ENCODE measurements at regions not wholly inside any gene's neighbourhood (a gene's known extent, or its start where the extent isn't known, plus 50 kb on each side); places are given as distances from the start of the nearest gene placed in this dataset.
"Not testable (repeated sequence)": the region's sequence is repeated elsewhere in the genome, so short reads cannot be mapped to it uniquely, and the experiment has no call there.

GRCh38 chr7:94109556-94109955, 105.4 kb upstream of the BET1 start:
- DNase-seq: no peak

- no peak for DNase-seq
Observed at GRCh38 chr7:94111009-94111408, 106.9 kb upstream of the BET1 start.

GRCh38 chr7:94115316-94115715, 111.2 kb upstream of the BET1 start:
- no peak for DNase-seq

GRCh38 chr7:94123136-94123535, 119.0 kb upstream of the BET1 start:
- no peak for DNase-seq

GRCh38 chr7:94127026-94127425, 122.9 kb upstream of the BET1 start:
- no peak for DNase-seq

GRCh38 chr7:94128072-94128471, 123.9 kb upstream of the BET1 start:
- DNase-seq: no peak

GRCh38 chr7:94129443-94130140, 125.4 kb upstream of the BET1 start:
- no peak for DNase-seq

GRCh38 chr7:94130716-94131115, 126.6 kb upstream of the BET1 start:
- no peak for DNase-seq

GRCh38 chr7:94133460-94133859, 129.3 kb upstream of the BET1 start:
- DNase-seq: no peak

- no peak for DNase-seq
Observed at GRCh38 chr7:94135180-94135579, 131.0 kb upstream of the BET1 start.

- no peak for DNase-seq
Observed at GRCh38 chr7:94142281-94142680, 138.1 kb upstream of the BET1 start.

- no peak for DNase-seq
Observed at GRCh38 chr7:94145602-94146001, 141.4 kb upstream of the BET1 start.

GRCh38 chr7:94146408-94146807, 142.3 kb upstream of the BET1 start:
- no peak for DNase-seq

- no peak for DNase-seq
Observed at GRCh38 chr7:94149789-94150545, 145.8 kb upstream of the BET1 start.

- no peak for DNase-seq
Observed at GRCh38 chr7:94154182-94154581, 150.0 kb upstream of the BET1 start.

- no peak for DNase-seq
Observed at GRCh38 chr7:94154858-94155257, 150.7 kb upstream of the BET1 start.

GRCh38 chr7:94157659-94158306, 153.6 kb upstream of the BET1 start:
- not testable (repeated sequence) for DNase-seq

- DNase-seq: no peak
Observed at GRCh38 chr7:94160719-94161435, 156.7 kb upstream of the BET1 start.

GRCh38 chr7:94161476-94161875, 157.3 kb upstream of the BET1 start:
- DNase-seq: no peak

GRCh38 chr7:94169682-94170081, 165.5 kb upstream of the BET1 start:
- DNase-seq: no peak

- DNase-seq: no peak
Observed at GRCh38 chr7:94170836-94171235, 166.7 kb upstream of the BET1 start.

GRCh38 chr7:94173436-94173835, 169.3 kb upstream of the BET1 start:
- DNase-seq: no peak

- DNase-seq: no peak
Observed at GRCh38 chr7:94174375-94174774, 170.2 kb upstream of the BET1 start.

Measured in activated T-cell treated with anti-CD3 and anti-CD28 coated beads for 4 hours (primary cell).